MM.1S (cell line): ENCODE measurements at regions not wholly inside any gene's neighbourhood (a gene's known extent, or its start where the extent isn't known, plus 50 kb on each side); places are given as distances from the start of the nearest gene placed in this dataset.

ENCODE experiments used
- EZH2 ChIP-seq: fragments of 300-600 bp; sonication (generic); optimal IDR thresholded peaks from 2 replicates; pipeline ENCODE3; 2017; ENCODE audit warnings: low read depth, mild to moderate bottlenecking, antibody characterized with exemption, low read length, mixed read lengths
- EZH2phosphoT487 ChIP-seq: fragments of 300-600 bp; sonication (generic); IDR thresholded peaks from 2 replicates; pipeline ENCODE4 v1.6.1; 2018; ENCODE audit warnings: antibody characterized with exemption, low read length
- TF ChIP-seq, protein P1 (sequence below): fragments of 300-600 bp; sonication (generic); IDR thresholded peaks from 2 replicates; pipeline ENCODE4 v1.5.1; 2016; ENCODE audit warnings: antibody characterized with exemption, low read length, mixed read lengths

DNA sequence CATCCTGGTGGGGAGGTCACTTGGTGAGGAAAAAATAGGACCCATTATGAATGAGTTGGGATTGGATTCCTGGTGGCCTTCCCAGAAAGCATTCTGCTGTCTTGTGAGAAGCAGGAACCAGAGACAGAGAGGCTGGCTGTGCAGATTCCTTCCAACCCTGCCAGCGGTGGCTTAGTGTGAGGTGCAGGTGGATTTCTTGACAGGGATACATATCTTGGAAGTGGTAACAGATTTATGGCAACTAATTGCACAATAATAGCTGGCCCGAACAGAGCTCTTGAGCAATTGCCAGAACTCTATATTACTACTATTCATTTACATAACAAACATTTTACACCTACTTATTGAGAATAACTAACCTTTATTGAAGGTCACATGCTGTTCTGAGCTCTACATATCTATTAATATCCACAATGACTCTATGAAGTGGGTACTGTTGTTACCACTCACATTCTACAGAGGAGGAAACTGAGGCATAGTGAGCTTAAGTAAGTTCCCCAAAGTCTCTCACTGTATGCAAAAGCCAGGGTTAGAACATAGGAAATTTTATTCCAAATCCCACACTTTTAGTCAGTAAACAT lies 173.9 kb upstream of the SERP2 start:
- TF ChIP-seq, protein P1, sequence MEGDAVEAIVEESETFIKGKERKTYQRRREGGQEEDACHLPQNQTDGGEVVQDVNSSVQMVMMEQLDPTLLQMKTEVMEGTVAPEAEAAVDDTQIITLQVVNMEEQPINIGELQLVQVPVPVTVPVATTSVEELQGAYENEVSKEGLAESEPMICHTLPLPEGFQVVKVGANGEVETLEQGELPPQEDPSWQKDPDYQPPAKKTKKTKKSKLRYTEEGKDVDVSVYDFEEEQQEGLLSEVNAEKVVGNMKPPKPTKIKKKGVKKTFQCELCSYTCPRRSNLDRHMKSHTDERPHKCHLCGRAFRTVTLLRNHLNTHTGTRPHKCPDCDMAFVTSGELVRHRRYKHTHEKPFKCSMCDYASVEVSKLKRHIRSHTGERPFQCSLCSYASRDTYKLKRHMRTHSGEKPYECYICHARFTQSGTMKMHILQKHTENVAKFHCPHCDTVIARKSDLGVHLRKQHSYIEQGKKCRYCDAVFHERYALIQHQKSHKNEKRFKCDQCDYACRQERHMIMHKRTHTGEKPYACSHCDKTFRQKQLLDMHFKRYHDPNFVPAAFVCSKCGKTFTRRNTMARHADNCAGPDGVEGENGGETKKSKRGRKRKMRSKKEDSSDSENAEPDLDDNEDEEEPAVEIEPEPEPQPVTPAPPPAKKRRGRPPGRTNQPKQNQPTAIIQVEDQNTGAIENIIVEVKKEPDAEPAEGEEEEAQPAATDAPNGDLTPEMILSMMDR: no peak
- TF ChIP-seq EZH2 (no peak), EZH2phosphoT487 (no peak)
